ENCODE measurements at regions not wholly inside any gene's neighbourhood (a gene's known extent, or its start where the extent isn't known, plus 50 kb on each side); places are given as distances from the start of the nearest gene placed in this dataset.

DNA sequence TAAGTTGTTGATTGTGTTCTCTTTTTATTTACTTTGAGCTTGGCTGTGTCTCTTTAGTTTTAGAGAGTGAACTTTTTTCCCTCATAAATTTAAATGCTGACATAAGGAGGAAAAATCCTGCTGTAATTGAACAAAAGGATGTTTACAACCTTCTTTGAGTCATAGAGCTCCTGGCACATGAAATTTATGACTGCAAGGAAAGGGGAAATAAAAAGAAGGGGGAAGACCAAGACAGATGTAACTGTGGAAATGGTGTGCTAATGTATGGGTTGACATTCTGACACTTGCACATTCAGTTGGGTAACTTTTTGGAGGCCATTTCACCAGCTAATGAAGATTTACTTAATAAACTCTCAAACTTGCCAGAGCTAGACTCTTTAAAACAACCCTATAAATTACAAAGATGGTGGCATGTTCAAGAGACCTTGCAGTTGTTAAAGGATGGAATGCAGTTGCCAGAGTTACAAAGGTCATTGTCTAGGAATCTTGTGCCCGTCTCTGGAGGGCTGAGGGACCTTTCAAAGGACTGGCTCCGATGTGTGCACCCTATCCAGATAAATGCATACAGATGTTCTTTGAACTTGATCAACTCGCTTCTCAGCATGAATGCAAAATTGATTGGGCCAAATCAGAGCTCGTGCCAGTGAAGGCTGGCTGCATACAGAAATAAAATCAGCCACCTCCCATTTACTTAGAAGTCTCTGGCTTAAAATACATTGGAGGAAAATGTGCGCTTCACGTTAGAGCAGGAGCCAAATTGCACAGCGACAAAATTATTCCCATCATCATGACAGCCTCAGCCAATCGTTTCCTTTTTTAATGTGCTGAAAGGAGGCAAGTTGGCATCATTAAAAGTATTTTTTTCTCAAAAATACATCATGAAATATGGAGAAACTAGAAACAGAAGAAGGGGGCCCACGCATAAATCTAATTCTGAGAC lies 289.0 kb upstream of the XYLT1 start:
- in situ Hi-C loops (cut with MboI; ENCODE audit: low sequenced_read_pairs in 4 of 4) (no loop called here), intact Hi-C loops (cut with DNase I; ENCODE audit: low total_unique reads) (no loop called here)
- no peak for TF ChIP-seq CTCF (IDR thresholded peaks at IDR 0.05 in 4 of 5, conservative IDR thresholded peaks at IDR 0.05 in 1 of 5)
- no peak for TF ChIP-seq POLR2A (IDR thresholded peaks at IDR 0.05)

DNA sequence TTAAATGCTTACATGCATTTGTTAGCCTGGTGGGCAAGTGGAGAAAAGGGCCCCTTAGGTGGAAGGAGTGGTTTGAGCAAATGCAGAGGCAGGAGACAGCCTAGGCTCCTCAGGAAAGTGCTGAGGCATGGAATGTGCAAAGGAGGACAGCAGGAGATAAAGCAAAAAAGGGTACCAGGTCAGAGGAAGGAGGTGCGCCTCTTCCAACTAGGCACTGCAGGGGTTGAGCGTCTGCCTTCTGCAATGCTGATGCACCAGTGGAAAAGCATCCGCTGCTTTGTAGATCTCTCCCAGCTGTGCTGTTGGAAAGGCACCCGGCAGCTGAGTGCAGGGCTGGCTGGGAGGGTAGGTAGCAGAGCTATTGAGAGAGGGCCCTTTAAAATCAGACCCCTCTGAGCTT lies 287.0 kb upstream of the XYLT1 start:
- H3K27me3 ChIP-seq: no peaks in the 10 kb centered on the region
- intact Hi-C loops (cut with DNase I; ENCODE audit: low total_unique reads) (no loop called here), in situ Hi-C loops (cut with MboI; ENCODE audit: low sequenced_read_pairs in 4 of 4) (no loop called here)
- H3K4me1 ChIP-seq: no peaks in the 10 kb centered on the region
- H3K9me3 ChIP-seq: no peaks in the 10 kb centered on the region
- no peak for TF ChIP-seq POLR2A (IDR thresholded peaks at IDR 0.05)
- no peak for TF ChIP-seq CTCF (IDR thresholded peaks at IDR 0.05 in 4 of 5, conservative IDR thresholded peaks at IDR 0.05 in 1 of 5)
- DNase-seq (no peak), ATAC-seq (no peak)
- no peak overlapping the region for H3K27ac ChIP-seq
- no peaks in the 10 kb centered on the region for H3K36me3 ChIP-seq
- no peak overlapping the region for H3K4me3 ChIP-seq

More for the DNA sequence above, 289.0 kb upstream of the XYLT1 start:
- ATAC-seq (no peak), DNase-seq (no peak)
- no peaks in the 10 kb centered on the region for H3K27me3 ChIP-seq
- no peak overlapping the region for H3K4me3 ChIP-seq
- no peaks in the 10 kb centered on the region for H3K9me3 ChIP-seq
- H3K27ac ChIP-seq: no peak overlapping the region
- H3K36me3 ChIP-seq: no peaks in the 10 kb centered on the region
- no peaks in the 10 kb centered on the region for H3K4me1 ChIP-seq

GRCh38 chr16:17755158-17755557 lies 284.4 kb upstream of the XYLT1 start:
- ATAC-seq: no peak
- no peaks in the 10 kb centered on the region for H3K27me3 ChIP-seq
- TF ChIP-seq CTCF (IDR thresholded peaks at IDR 0.05 in 4 of 5, conservative IDR thresholded peaks at IDR 0.05 in 1 of 5): no peak
- TF ChIP-seq POLR2A (IDR thresholded peaks at IDR 0.05): no peak
- DNase-seq: no peak
- H3K36me3 ChIP-seq: no peaks in the 10 kb centered on the region
- H3K4me3 ChIP-seq: no peak overlapping the region
- H3K9me3 ChIP-seq: no peaks in the 10 kb centered on the region
- intact Hi-C loops (cut with DNase I; ENCODE audit: low total_unique reads) (no loop called here), in situ Hi-C loops (cut with MboI; ENCODE audit: low sequenced_read_pairs in 4 of 4) (no loop called here)
- H3K27ac ChIP-seq: no peak overlapping the region
- H3K4me1 ChIP-seq: no peaks in the 10 kb centered on the region

DNA sequence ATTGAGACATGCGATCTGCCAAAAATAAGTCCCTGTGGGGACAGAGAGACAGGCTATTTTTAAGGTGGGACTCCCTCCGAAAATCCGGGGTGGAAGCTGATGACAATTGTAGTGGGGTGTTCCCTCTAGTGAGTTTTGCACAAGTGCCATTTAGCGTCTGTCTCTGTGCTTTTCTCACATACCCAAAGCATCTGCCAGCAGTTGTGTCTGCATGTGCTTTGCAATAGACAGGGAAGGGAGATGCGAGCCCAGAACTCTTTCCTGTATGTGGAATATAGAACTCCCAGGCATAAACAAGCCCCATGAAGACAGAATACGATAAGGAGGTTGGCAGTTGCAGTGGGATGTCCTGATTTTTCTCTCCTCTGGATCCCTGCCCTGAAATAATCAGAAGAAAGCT lies 282.7 kb upstream of the XYLT1 start:
- H3K36me3 ChIP-seq: no peaks in the 10 kb centered on the region
- DNase-seq (no peak), ATAC-seq (no peak)
- TF ChIP-seq CTCF (IDR thresholded peaks at IDR 0.05 in 4 of 5, conservative IDR thresholded peaks at IDR 0.05 in 1 of 5): no peak
- TF ChIP-seq POLR2A (IDR thresholded peaks at IDR 0.05): no peak
- H3K4me1 ChIP-seq: no peaks in the 10 kb centered on the region
- H3K27ac ChIP-seq: no peak overlapping the region
- H3K9me3 ChIP-seq: no peaks in the 10 kb centered on the region
- in situ Hi-C loops (cut with MboI; ENCODE audit: low sequenced_read_pairs in 4 of 4) (no loop called here), intact Hi-C loops (cut with DNase I; ENCODE audit: low total_unique reads) (no loop called here)
- no peaks in the 10 kb centered on the region for H3K27me3 ChIP-seq
- H3K4me3 ChIP-seq: no peak overlapping the region
